ENCODE measurements at regions not wholly inside any gene's neighbourhood (a gene's known extent, or its start where the extent isn't known, plus 50 kb on each side); places are given as distances from the start of the nearest gene placed in this dataset.

- H3K4me1 Mint-ChIP-seq (ENCODE audit: low read depth, unreplicated experiment), result peaks cover 1% of the 10 kb centered on the region
- no peaks in the 10 kb centered on the region for H3K9me3 Mint-ChIP-seq (ENCODE audit: unreplicated experiment)
- H3K4me3 Mint-ChIP-seq (ENCODE audit: unreplicated experiment), result no peak overlapping the region
- Histone ChIP-seq H3K4me2 (ENCODE audit: low read length) (no peak overlapping the region), H4K20me1 (ENCODE audit: insufficient read depth, low read length) (no peaks in the 10 kb centered on the region), H3K4me3 (ENCODE audit: insufficient read depth, low read depth, low read length) (no peak overlapping the region), H3K27me3 (ENCODE audit: insufficient read depth, low read length) (no peaks in the 10 kb centered on the region), H3K27ac (ENCODE audit: low read depth, low read length) (no peak overlapping the region), H3K36me3 (ENCODE audit: insufficient read depth, low read length) (no peaks in the 10 kb centered on the region), H3K4me1 (ENCODE audit: insufficient read depth, low read length) (no peaks in the 10 kb centered on the region), H2AFZ (ENCODE audit: low read depth, low read length) (no peak overlapping the region), H3K9me3 (ENCODE audit: insufficient read depth, low read depth, low read length) (no peaks in the 10 kb centered on the region), H3K9ac (ENCODE audit: low read length) (no peak overlapping the region), H3K79me2 (ENCODE audit: insufficient read depth, low read length) (no peaks in the 10 kb centered on the region)
- H3K27me3 Mint-ChIP-seq (ENCODE audit: low read depth, unreplicated experiment), result no peaks in the 10 kb centered on the region
- TF ChIP-seq CTCF (IDR thresholded peaks at IDR 0.05; ENCODE audit: insufficient read depth, low read depth, low read length) (no peak), EZH2 (IDR thresholded peaks at IDR 0.05; ENCODE audit: insufficient read depth, low read length) (no peak)
- DNase-seq (ENCODE audit: low read depth) (no peak), FAIRE-seq (no peak)
- no peak overlapping the region for H3K27ac Mint-ChIP-seq (ENCODE audit: unreplicated experiment)
- no peaks in the 10 kb centered on the region for H3K36me3 Mint-ChIP-seq (ENCODE audit: low read depth, unreplicated experiment)
Observed at GRCh38 chr10:8830048-8830447, 775.6 kb downstream of the GATA3 start.

- H2AFZ ChIP-seq (ENCODE audit: low read depth, low read length), result no peak overlapping the region
- H4K20me1 ChIP-seq (ENCODE audit: insufficient read depth, low read length), result no peaks in the 10 kb centered on the region
- FAIRE-seq (no peak), DNase-seq (ENCODE audit: low read depth) (no peak)
- H3K79me2 ChIP-seq (ENCODE audit: insufficient read depth, low read length), result no peaks in the 10 kb centered on the region
- H3K4me2 ChIP-seq (ENCODE audit: low read length), result no peak overlapping the region
- H3K4me1 ChIP-seq (ENCODE audit: insufficient read depth, low read length), result no peaks in the 10 kb centered on the region
- Mint-ChIP-seq H3K4me3 (ENCODE audit: unreplicated experiment) (no peak overlapping the region), H3K27ac (ENCODE audit: unreplicated experiment) (no peak overlapping the region), H3K27me3 (ENCODE audit: low read depth, unreplicated experiment) (no peaks in the 10 kb centered on the region), H3K4me1 (ENCODE audit: low read depth, unreplicated experiment) (peaks cover 1% of the 10 kb centered on the region), H3K9me3 (ENCODE audit: unreplicated experiment) (no peaks in the 10 kb centered on the region), H3K36me3 (ENCODE audit: low read depth, unreplicated experiment) (no peaks in the 10 kb centered on the region)
- H3K9me3 ChIP-seq (ENCODE audit: insufficient read depth, low read depth, low read length), result no peaks in the 10 kb centered on the region
- H3K27ac ChIP-seq (ENCODE audit: low read depth, low read length), result no peak overlapping the region
- no peak overlapping the region for H3K9ac ChIP-seq (ENCODE audit: low read length)
- no peaks in the 10 kb centered on the region for H3K36me3 ChIP-seq (ENCODE audit: insufficient read depth, low read length)
- H3K4me3 ChIP-seq (ENCODE audit: insufficient read depth, low read depth, low read length), result no peak overlapping the region
- H3K27me3 ChIP-seq (ENCODE audit: insufficient read depth, low read length), result no peaks in the 10 kb centered on the region
- no peak for TF ChIP-seq EZH2 (IDR thresholded peaks at IDR 0.05; ENCODE audit: insufficient read depth, low read length)
- TF ChIP-seq CTCF (IDR thresholded peaks at IDR 0.05; ENCODE audit: insufficient read depth, low read depth, low read length), result no peak
Observed at GRCh38 chr10:8830876-8831275, 776.4 kb downstream of the GATA3 start.

GRCh38 chr10:8835453-8836167, 781.1 kb downstream of the GATA3 start:
- no peak overlapping the region for H2AFZ ChIP-seq (ENCODE audit: low read depth, low read length)
- H3K4me3 ChIP-seq (ENCODE audit: insufficient read depth, low read depth, low read length), result no peak overlapping the region
- H3K4me3 Mint-ChIP-seq (ENCODE audit: unreplicated experiment), result no peak overlapping the region
- no peak overlapping the region for H3K27ac Mint-ChIP-seq (ENCODE audit: unreplicated experiment)
- H3K4me2 ChIP-seq (ENCODE audit: low read length), result no peak overlapping the region
- no peaks in the 10 kb centered on the region for H3K9me3 Mint-ChIP-seq (ENCODE audit: unreplicated experiment)
- FAIRE-seq (no peak), DNase-seq (ENCODE audit: low read depth) (no peak)
- no peak overlapping the region for H3K9ac ChIP-seq (ENCODE audit: low read length)
- H3K27ac ChIP-seq (ENCODE audit: low read depth, low read length), result no peak overlapping the region
- no peaks in the 10 kb centered on the region for H3K27me3 ChIP-seq (ENCODE audit: insufficient read depth, low read length)
- H3K4me1 Mint-ChIP-seq (ENCODE audit: low read depth, unreplicated experiment), result no peaks in the 10 kb centered on the region
- TF ChIP-seq EZH2 (IDR thresholded peaks at IDR 0.05; ENCODE audit: insufficient read depth, low read length) (no peak), CTCF (IDR thresholded peaks at IDR 0.05; ENCODE audit: insufficient read depth, low read depth, low read length) (no peak)
- H3K36me3 ChIP-seq (ENCODE audit: insufficient read depth, low read length), result no peaks in the 10 kb centered on the region
- no peaks in the 10 kb centered on the region for H3K79me2 ChIP-seq (ENCODE audit: insufficient read depth, low read length)
- H4K20me1 ChIP-seq (ENCODE audit: insufficient read depth, low read length), result no peaks in the 10 kb centered on the region
- no peaks in the 10 kb centered on the region for H3K4me1 ChIP-seq (ENCODE audit: insufficient read depth, low read length)
- no peaks in the 10 kb centered on the region for H3K36me3 Mint-ChIP-seq (ENCODE audit: low read depth, unreplicated experiment)
- H3K9me3 ChIP-seq (ENCODE audit: insufficient read depth, low read depth, low read length), result no peaks in the 10 kb centered on the region
- H3K27me3 Mint-ChIP-seq (ENCODE audit: low read depth, unreplicated experiment), result no peaks in the 10 kb centered on the region
